GM13976 (cell line): ENCODE measurements at regions not wholly inside any gene's neighbourhood (a gene's known extent, or its start where the extent isn't known, plus 50 kb on each side); places are given as distances from the start of the nearest gene placed in this dataset.

Experiments used
- DNase-seq: peaks from one replicate; pipeline ENCODE4 v3.0.0; 2012; ENCODE audit warnings: low spot score
- CTCF ChIP-seq: IDR thresholded peaks from 2 replicates; pipeline ENCODE4 v1.5.1; 2012; ENCODE audit warnings: borderline replicate concordance, mild to moderate bottlenecking; ENCODE audit not compliant: insufficient read depth; ENCODE audit errors: extremely low read depth, missing control alignments, control extremely low read depth
- in situ Hi-C: fragments of 300-500 bp; cut with MboI; formaldehyde crosslinking; loops from one replicate; pipeline ENCODE4 v1.12.0; 2022; ENCODE audit warnings: low sequenced_read_pairs, mixed read lengths, inconsistent platforms; ENCODE audit not compliant: unreplicated experiment

- no peak for TF ChIP-seq CTCF
- DNase-seq, result no peak
- in situ Hi-C loops, result no loop called here
These were observed 424.1 kb upstream of the THBS1 start for GRCh38 chr15:39156646-39157250.

GRCh38 chr15:39157882-39158281 lies 423.0 kb upstream of the THBS1 start:
- in situ Hi-C loops, result no loop called here
- DNase-seq, result no peak
- TF ChIP-seq CTCF, result no peak

- in situ Hi-C loops, result no loop called here
- no peak for DNase-seq
- no peak for TF ChIP-seq CTCF
These were observed 421.0 kb upstream of the THBS1 start for GRCh38 chr15:39159833-39160232.

DNA sequence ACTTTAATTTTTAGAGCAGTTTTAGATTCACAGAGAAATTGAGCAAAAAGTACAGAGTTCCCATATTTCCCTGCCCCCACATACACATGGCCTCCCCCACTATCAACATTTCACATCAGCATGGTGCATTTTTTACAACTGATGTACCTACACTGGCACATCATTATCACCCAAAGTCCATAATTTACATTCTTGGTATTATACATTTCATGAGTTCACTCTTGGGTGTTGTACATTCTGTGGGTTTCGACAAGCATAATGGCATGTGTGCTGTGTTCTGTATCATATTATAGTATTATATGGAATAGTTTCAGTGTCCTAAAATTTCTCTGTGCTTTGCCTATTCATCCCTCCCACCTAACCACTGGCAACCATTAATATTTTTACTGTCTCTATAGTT lies 419.8 kb upstream of the THBS1 start:
- in situ Hi-C loops, result no loop called here
- no peak for DNase-seq
- TF ChIP-seq CTCF, result no peak

DNA sequence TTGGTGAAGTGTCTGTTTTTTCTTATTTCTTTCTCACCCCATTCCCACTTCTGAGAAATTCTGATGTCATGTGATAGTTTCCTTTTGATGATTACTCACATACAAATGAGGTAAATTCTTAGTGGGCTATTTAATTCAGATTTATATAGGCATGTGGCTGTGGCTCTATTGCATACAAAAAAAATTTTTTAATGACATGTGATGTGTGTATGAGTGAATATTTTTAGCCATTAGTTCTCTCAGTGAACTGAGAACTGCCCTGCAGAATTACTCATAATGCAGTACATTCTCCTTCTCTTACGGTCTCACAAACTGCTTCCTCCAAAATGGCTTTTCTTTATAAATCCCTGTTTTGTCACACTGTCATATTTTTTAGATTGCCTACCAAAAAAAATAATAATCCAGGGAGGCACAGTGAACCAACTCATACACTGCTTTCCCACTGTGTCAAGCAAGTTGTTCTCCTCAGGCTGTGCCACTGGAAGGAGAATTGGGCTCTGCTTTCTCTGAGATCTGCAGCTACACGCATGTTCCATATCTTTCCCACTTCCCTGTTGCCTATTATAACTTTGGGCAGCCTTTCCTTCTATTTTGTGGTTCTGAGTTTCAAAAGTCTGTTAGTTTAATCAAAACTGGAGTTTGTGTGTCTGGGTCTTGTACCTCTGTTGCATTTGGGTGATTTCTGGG lies 415.7 kb upstream of the THBS1 start:
- DNase-seq, result no peak
- TF ChIP-seq CTCF, result no peak
- in situ Hi-C loops, result no loop called here

- DNase-seq, result no peak
- TF ChIP-seq CTCF, result no peak
- in situ Hi-C loops, result no loop called here
These were observed 413.5 kb upstream of the THBS1 start for GRCh38 chr15:39167164-39168058.
